HuH-7.5 (cell line): ENCODE measurements at regions not wholly inside any gene's neighbourhood (a gene's known extent, or its start where the extent isn't known, plus 50 kb on each side); places are given as distances from the start of the nearest gene placed in this dataset.
"Not testable (repeated sequence)": the region's sequence is repeated elsewhere in the genome, so short reads cannot be mapped to it uniquely, and the experiment has no call there.

ENCODE experiments used
- DNase-seq: peaks from one replicate; pipeline ENCODE4 v3.0.0; 2011; ENCODE audit warnings: low spot score

- no peak for DNase-seq
Measured at GRCh38 chrX:147468600-147468999, 443.1 kb upstream of the FMR1 start.

- no peak for DNase-seq
Measured at GRCh38 chrX:147476008-147476407, 435.7 kb upstream of the FMR1 start.

- no peak for DNase-seq
Measured at GRCh38 chrX:147478899-147479298, 432.8 kb upstream of the FMR1 start.

- DNase-seq = no peak
Measured at GRCh38 chrX:147485207-147485606, 426.5 kb upstream of the FMR1 start.

GRCh38 chrX:147494365-147494764 lies 417.4 kb upstream of the FMR1 start:
- no peak for DNase-seq

- no peak for DNase-seq
Measured at GRCh38 chrX:147498796-147499195, 412.9 kb upstream of the FMR1 start.

GRCh38 chrX:147522981-147523380 lies 388.7 kb upstream of the FMR1 start:
- DNase-seq = no peak

GRCh38 chrX:147533426-147533825 lies 378.3 kb upstream of the FMR1 start:
- DNase-seq = no peak

GRCh38 chrX:147537172-147537571 lies 374.5 kb upstream of the FMR1 start:
- no peak for DNase-seq

- DNase-seq = not testable (repeated sequence)
Measured at GRCh38 chrX:147548023-147548422, 363.7 kb upstream of the FMR1 start.

- DNase-seq = no peak
Measured at GRCh38 chrX:147550217-147550616, 361.5 kb upstream of the FMR1 start.

- DNase-seq = no peak
Measured at GRCh38 chrX:147559191-147559590, 352.5 kb upstream of the FMR1 start.

GRCh38 chrX:147565237-147565636 lies 346.5 kb upstream of the FMR1 start:
- no peak for DNase-seq

GRCh38 chrX:147570483-147570882 lies 341.2 kb upstream of the FMR1 start:
- no peak for DNase-seq

- DNase-seq = no peak
Measured at GRCh38 chrX:147573266-147573665, 338.5 kb upstream of the FMR1 start.

GRCh38 chrX:147602176-147602696 lies 309.5 kb upstream of the FMR1 start:
- no peak for DNase-seq

GRCh38 chrX:147626605-147627004 lies 285.1 kb upstream of the FMR1 start:
- no peak for DNase-seq

- DNase-seq = no peak
Measured at GRCh38 chrX:147635186-147635585, 276.5 kb upstream of the FMR1 start.

- no peak for DNase-seq
Measured at GRCh38 chrX:147637190-147637589, 274.5 kb upstream of the FMR1 start.

GRCh38 chrX:147646949-147647723 lies 264.6 kb upstream of the FMR1 start:
- no peak for DNase-seq

GRCh38 chrX:147675819-147676218 lies 235.9 kb upstream of the FMR1 start:
- no peak for DNase-seq

- DNase-seq = no peak
Measured at GRCh38 chrX:147679356-147680005, 232.2 kb upstream of the FMR1 start.

GRCh38 chrX:147680251-147680650 lies 231.5 kb upstream of the FMR1 start:
- no peak for DNase-seq

GRCh38 chrX:147693511-147693910 lies 218.2 kb upstream of the FMR1 start:
- DNase-seq = no peak
